Gastroesophageal sphincter (tissue), 4 donors: ENCODE measurements at regions not wholly inside any gene's neighbourhood (a gene's known extent, or its start where the extent isn't known, plus 50 kb on each side); places are given as distances from the start of the nearest gene placed in this dataset.

Source experiments
- ATAC-seq: fragments of 150-250 bp; one replicate; pipeline ENCODE4 v1.9.1; 2016; ENCODE audit warnings: mild to moderate bottlenecking, moderate library complexity
- H3K27ac ChIP-seq, 4 donors: fragments of 200-600 bp; sonication (generic) in 3 of 4; 1 replicate in 3 of 4; 2 replicates in 1 of 4; pipeline ENCODE4 v1.5.1; 2016 to 2019
- H3K27me3 ChIP-seq: fragments of 200-600 bp; sonication (generic); one replicate; pipeline ENCODE4 v1.5.1; 2019
- H3K36me3 ChIP-seq, 2 donors: fragments of 200-600 bp; sonication (generic); one replicate each; pipeline ENCODE4 v1.5.1; 2019; ENCODE audit warnings: control low read depth in 1 of 2
- H3K4me1 ChIP-seq, 3 donors: fragments of 200-600 bp; sonication (generic); 1 replicate in 2 of 3; 2 replicates in 1 of 3; pipeline ENCODE4 v1.5.1; 2016 to 2019; ENCODE audit warnings: control low read depth in 2 of 3
- H3K4me3 ChIP-seq, 2 donors: fragments of 200-600 bp; sonication (generic); one replicate each; pipeline ENCODE4 v1.5.1; 2019; ENCODE audit warnings: mild to moderate bottlenecking in 1 of 2, moderate library complexity in 1 of 2
- H3K9me3 ChIP-seq, 3 donors: fragments of 200-600 bp; sonication (generic); one replicate each; pipeline ENCODE4 v1.5.1; 2017 to 2019; ENCODE audit warnings: control low read depth in 2 of 3
- CTCF ChIP-seq, 4 experiments: fragments of 200-600 bp in 2 of 4; fragments of 450-650 bp in 2 of 4; sonication (generic) in 1 of 4; IDR thresholded peaks; one replicate each; pipeline ENCODE4 v1.5.1; 2017 to 2019; ENCODE audit warnings: antibody characterized with exemption in 4 of 4, mild to moderate bottlenecking in 2 of 4, moderate library complexity in 2 of 4
- EP300 ChIP-seq: sonication (generic); formaldehyde crosslinking; IDR thresholded peaks from one replicate; pipeline ENCODE4 v1.6.1; 2017; ENCODE audit warnings: antibody characterized with exemption, mild to moderate bottlenecking
- POLR2A ChIP-seq, 2 donors: fragments of 450-650 bp; IDR thresholded peaks; one replicate each; pipeline ENCODE4 v1.6.1; 2017; ENCODE audit warnings: antibody characterized with exemption in 2 of 2, mild to moderate bottlenecking in 2 of 2, moderate library complexity in 1 of 2
- POLR2AphosphoS5 ChIP-seq: sonication (generic); formaldehyde crosslinking; IDR thresholded peaks from one replicate; pipeline ENCODE4 v1.6.1; 2017; ENCODE audit warnings: antibody characterized with exemption
- WGBS, 2 donors: methylation state at CpG; one replicate each; pipeline ENCODE4 v1.1.5; 2018; ENCODE audit warnings: low coverage in 1 of 2; 5-methylcytosine and 5-hydroxymethylcytosine counted together

DNA sequence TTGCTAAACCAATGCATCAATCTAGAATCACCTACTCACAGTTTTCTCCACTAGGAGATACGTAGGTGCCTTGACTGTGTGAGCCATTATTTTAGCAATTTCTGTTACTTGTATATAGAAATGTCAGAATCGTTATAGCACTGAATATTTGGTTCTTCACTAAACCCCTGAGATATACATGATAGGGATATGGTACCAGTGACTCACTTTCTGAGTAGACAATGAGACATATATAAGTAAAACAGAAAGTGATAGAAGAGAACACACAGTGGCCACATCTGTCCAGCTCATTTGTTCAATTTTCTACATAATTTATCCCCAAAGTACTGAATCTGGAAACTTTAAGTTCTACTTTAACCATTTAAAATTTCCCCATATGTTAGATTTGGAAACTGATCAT is 1505.5 kb upstream of the TMEM132C start:
- no peak for ATAC-seq
- TF ChIP-seq POLR2AphosphoS5 (no peak), EP300 (no peak)
- H3K4me1 ChIP-seq, result no peaks in the 10 kb centered on the region
- H3K27me3 ChIP-seq, result no peaks in the 10 kb centered on the region
- no peak overlapping the region for H3K4me3 ChIP-seq
- H3K27ac ChIP-seq, result no peak overlapping the region
- WGBS, 2 donors, result 41 to 79% methylated on average over 2 of the region's 2 CpGs
- peaks cover 0 to 36% (median 0%) of the 10 kb centered on the region in 3 donors for H3K9me3 ChIP-seq
- H3K36me3 ChIP-seq, result no peaks in the 10 kb centered on the region

- 82% methylated on average over 4 of the region's 4 CpGs; no CpG with 5 or more reads in 1 of the 2 donors for WGBS, 2 donors
- no peaks in the 10 kb centered on the region for H3K36me3 ChIP-seq
- no peak for TF ChIP-seq EP300
- no peak for TF ChIP-seq POLR2A (IDR thresholded peaks at IDR 0.05)
- no peak for TF ChIP-seq POLR2AphosphoS5
- TF ChIP-seq CTCF (IDR thresholded peaks at IDR 0.05), result no peak
- no peaks in the 10 kb centered on the region for H3K4me1 ChIP-seq
- no peak for ATAC-seq
- no peaks in the 10 kb centered on the region for H3K27me3 ChIP-seq
- H3K4me3 ChIP-seq, result no peak overlapping the region
- no peak overlapping the region for H3K27ac ChIP-seq
- peaks cover 0 to 36% (median 0%) of the 10 kb centered on the region in 3 donors for H3K9me3 ChIP-seq
Observed at GRCh38 chr12:126762150-126762549, 1504.8 kb upstream of the TMEM132C start.

DNA sequence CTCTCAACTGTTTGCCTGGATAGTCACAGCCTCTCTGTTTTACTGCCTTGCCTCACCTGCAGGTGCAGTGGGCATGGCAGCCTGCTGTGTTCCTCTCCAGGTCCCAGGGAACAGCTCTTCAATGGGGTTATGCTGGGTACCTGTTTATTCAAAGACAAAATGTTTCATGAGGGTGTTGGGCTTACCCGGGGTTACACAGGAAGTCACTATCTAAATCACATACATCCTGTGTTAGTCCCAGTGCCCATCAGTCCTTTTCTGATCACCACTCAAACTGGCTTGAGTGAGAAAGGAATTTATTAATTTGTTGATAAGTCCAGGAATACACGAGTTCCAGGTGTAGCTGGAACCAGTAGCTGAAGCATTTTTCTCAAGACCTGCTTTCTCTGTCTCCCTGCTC is 1503.6 kb upstream of the TMEM132C start:
- 36 to 40% methylated on average over 1 of the region's 2 CpGs for WGBS, 2 donors
- TF ChIP-seq POLR2AphosphoS5, result no peak
- TF ChIP-seq EP300, result no peak
- TF ChIP-seq CTCF (IDR thresholded peaks at IDR 0.05), result no peak
- no peak for TF ChIP-seq POLR2A (IDR thresholded peaks at IDR 0.05)
- H3K9me3 ChIP-seq, result peaks cover 0 to 36% (median 0%) of the 10 kb centered on the region in 3 donors
- H3K4me3 ChIP-seq, result no peak overlapping the region
- no peaks in the 10 kb centered on the region for H3K27me3 ChIP-seq
- H3K4me1 ChIP-seq, result no peaks in the 10 kb centered on the region
- H3K36me3 ChIP-seq, result no peaks in the 10 kb centered on the region
- ATAC-seq, result no peak
- H3K27ac ChIP-seq, result no peak overlapping the region

DNA sequence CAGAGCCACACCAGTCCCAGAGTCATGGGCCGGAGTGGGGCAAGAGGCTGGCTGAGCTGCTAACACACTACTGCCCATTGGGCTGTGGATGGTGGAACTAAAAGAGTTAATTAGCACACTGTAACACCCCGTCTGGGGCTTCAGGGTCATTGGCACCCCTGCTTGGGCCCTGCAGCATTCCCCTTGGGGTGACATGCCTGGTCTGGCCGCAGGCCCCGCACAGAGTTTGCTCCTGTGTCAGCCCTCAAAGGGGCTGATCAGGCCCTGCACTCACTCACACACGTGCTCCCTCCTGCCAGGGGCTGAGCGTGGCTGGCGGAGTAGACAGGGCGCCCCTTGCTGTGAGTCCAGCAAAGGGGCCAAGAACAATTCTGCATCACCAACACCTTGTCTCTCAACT is 1499.6 kb upstream of the TMEM132C start:
- H3K27me3 ChIP-seq, result no peaks in the 10 kb centered on the region
- no peaks in the 10 kb centered on the region for H3K36me3 ChIP-seq
- peaks cover 0 to 36% (median 0%) of the 10 kb centered on the region in 3 donors for H3K9me3 ChIP-seq
- WGBS, 2 donors, result 100% methylated on average over 4 of the region's 8 CpGs; no CpG with 5 or more reads in 1 of the 2 donors
- H3K4me3 ChIP-seq, result no peak overlapping the region
- TF ChIP-seq EP300, result no peak
- no peak for TF ChIP-seq POLR2AphosphoS5
- no peak for TF ChIP-seq CTCF (IDR thresholded peaks at IDR 0.05)
- TF ChIP-seq POLR2A (IDR thresholded peaks at IDR 0.05), result no peak
- H3K4me1 ChIP-seq, result no peaks in the 10 kb centered on the region
- H3K27ac ChIP-seq, result no peak overlapping the region
- ATAC-seq, result no peak

- no peaks in the 10 kb centered on the region for H3K4me1 ChIP-seq
- H3K4me3 ChIP-seq, result no peak overlapping the region
- no peak overlapping the region for H3K27ac ChIP-seq
- no peaks in the 10 kb centered on the region for H3K36me3 ChIP-seq
- no peaks in the 10 kb centered on the region for H3K27me3 ChIP-seq
- peaks cover 0 to 25% (median 0%) of the 10 kb centered on the region in 3 donors for H3K9me3 ChIP-seq
- TF ChIP-seq POLR2A (IDR thresholded peaks at IDR 0.05) (no peak), CTCF (IDR thresholded peaks at IDR 0.05) (no peak), POLR2AphosphoS5 (no peak), EP300 (no peak)
- 50 to 62% methylated on average over 4 of the region's 4 CpGs for WGBS, 2 donors
- no peak for ATAC-seq
Observed at GRCh38 chr12:126768517-126768916, 1498.5 kb upstream of the TMEM132C start.
